ENCODE measurements at regions not wholly inside any gene's neighbourhood (a gene's known extent, or its start where the extent isn't known, plus 50 kb on each side); places are given as distances from the start of the nearest gene placed in this dataset.
"Not testable (repeated sequence)": the region's sequence is repeated elsewhere in the genome, so short reads cannot be mapped to it uniquely, and the experiment has no call there.

- not testable (repeated sequence) for TF ChIP-seq CTCF, POLR2A (IDR thresholded peaks at IDR 0.05)
These were observed 171.2 kb upstream of the SLC16A7 start for GRCh38 chr12:59424666-59425065.

Data from esophagus squamous epithelium (tissue), 4 donors.